GM21515 (cell line): ENCODE measurements at regions not wholly inside any gene's neighbourhood (a gene's known extent, or its start where the extent isn't known, plus 50 kb on each side); places are given as distances from the start of the nearest gene placed in this dataset.
"Not testable (repeated sequence)": the region's sequence is repeated elsewhere in the genome, so short reads cannot be mapped to it uniquely, and the experiment has no call there.

ENCODE experiments used
- ATAC-seq: cut with Tn5 transposase; IDR thresholded peaks from one replicate; pipeline ENCODE4 v1.9.1; 2021; ENCODE audit not compliant: unreplicated experiment

DNA sequence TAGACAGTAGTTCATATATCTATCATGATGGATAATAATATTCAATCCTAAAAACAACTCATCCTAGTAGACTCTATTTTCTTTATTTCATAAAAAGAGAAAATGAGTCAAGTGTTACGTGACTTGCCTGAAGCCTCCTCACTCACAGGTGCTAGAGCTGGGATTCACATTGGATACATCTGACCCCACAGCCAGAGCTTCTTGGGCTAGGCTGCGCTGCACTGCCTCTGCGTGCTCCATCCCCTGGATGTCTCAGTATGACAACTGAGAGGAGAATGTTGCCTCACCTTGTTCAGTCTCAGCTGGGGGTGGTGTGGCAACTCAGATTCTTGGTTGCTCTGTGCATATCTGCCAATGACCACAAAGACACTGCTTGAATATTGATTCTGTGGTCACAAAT, 286.6 kb downstream of the LIG4 start:
- ATAC-seq: no peak

- ATAC-seq: no peak
Measured at GRCh38 chr13:107927557-107927956, 287.8 kb downstream of the LIG4 start.

DNA sequence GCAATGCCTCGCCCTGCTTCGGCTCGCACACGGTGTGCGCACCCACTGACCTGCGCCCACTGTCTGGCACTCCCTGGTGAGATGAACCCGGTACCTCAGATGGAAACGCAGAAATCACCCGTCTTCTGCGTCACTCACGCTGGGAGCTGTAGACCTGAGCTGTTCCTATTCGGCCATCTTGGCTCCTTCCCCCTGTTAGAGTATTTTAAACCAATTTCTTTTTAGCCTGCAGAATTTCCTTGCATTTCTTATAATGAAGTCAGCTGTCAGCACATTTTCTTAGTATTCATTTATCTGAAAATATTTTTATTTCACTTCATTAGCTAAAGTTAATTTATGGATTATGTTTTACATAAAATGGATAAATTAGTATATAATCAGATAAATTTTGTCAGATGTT, 288.8 kb downstream of the LIG4 start:
- ATAC-seq: not testable (repeated sequence)

DNA sequence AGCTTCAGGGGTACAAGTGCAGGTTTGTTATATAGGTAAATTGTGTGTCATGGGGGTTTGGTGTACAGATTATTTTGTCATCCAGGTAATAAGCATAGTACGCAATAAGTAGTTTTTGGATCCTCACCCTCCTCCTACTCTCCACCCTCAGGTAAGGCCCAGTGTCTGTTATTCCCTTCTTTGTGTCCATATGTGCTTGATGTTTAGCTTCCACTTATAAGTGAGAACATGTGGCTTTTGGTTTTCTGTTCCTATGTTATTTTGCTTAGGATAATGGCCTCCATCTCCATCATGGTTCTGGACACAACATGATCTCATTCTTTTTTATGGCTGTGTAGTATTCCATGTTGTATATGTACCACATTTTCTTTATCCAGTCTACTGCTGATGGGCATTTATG, 298.4 kb downstream of the LIG4 start:
- not testable (repeated sequence) for ATAC-seq

- ATAC-seq: no peak
Measured at GRCh38 chr13:107912745-107913144, 302.6 kb downstream of the LIG4 start.

DNA sequence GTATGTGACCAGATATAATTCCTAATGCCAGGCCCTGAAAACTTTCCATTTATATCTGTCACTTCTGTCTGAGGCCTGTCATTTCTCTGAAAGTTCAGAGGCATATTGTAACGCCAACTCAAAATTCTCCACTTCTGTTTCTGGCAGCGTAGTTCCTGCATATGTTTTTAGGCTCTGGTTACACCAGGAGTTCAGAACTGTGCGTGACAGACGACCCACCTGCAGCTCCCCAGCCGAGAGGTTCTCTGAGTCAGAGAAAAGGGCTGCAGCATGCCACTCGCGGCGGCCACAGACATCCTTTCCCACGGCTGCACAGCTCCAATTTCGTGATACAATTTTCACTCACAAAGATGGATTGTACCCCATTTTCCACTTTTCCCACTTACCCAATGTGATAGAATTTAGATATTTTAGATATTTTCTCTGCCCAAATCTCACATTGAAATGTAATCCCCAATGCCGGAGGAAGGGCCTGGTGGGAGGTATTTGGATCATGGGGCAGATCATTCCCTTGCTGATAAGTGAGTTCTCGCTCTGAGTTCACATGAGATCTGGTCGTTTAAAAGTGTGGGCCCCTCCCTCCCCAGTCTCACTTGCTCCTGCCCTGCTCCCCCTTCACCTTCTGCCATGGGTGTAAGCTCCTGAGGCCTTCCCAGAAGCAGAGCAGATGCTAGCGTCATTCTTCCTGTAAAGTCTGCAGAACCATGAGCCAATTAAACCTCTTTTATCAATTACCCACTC, 308.1 kb downstream of the LIG4 start:
- no peak for ATAC-seq

- ATAC-seq: no peak
Measured at GRCh38 chr13:107906131-107906530, 309.2 kb downstream of the LIG4 start.

DNA sequence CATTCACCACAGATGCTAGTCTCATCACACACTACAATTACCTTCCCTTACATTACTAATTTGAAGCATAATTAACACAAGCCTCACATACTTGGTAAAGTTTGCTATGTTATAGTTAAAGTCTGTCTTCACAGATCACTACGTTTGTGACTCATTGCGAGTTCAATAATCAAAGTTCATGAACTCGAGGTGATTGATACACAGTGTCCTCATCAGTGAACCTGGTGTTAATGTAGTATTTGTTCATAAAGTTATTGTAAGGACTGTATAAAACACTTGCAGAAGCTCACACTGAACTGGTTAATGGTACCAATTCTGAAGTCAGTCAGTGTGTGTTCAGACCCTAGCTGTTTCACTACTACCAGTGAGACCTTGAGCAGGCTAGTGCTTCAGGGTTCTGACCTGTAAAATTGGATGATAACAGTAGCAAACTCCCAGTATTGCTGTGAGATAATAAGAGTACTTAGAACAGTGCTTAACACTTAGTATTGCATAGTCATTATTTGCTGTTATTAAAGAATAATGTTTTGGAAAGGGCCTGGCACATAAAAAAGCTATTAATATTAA, 313.3 kb downstream of the LIG4 start:
- no peak for ATAC-seq

GRCh38 chr13:107901230-107901629, 314.1 kb downstream of the LIG4 start:
- no peak for ATAC-seq

GRCh38 chr13:107900775-107901174, 314.6 kb downstream of the LIG4 start:
- no peak for ATAC-seq

DNA sequence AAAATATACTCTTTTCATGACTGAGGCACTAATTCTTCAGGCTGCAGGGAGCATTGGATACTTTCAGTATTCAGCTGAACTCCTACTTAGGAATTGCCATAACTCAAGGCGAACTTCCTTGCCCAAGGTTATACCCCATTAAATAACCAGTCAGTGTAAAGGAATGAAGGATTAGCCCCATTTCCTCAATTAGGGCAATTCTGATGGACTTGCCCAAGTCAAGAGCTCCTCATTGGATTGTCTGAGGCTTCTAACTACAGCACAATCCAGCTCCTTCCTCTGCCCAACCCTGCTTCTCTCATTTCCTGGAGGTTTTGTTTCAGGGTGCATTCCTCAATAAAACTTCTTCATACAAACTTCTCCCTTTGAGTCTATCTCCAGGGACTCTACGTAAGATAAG, 329.2 kb downstream of the LIG4 start:
- no peak for ATAC-seq

DNA sequence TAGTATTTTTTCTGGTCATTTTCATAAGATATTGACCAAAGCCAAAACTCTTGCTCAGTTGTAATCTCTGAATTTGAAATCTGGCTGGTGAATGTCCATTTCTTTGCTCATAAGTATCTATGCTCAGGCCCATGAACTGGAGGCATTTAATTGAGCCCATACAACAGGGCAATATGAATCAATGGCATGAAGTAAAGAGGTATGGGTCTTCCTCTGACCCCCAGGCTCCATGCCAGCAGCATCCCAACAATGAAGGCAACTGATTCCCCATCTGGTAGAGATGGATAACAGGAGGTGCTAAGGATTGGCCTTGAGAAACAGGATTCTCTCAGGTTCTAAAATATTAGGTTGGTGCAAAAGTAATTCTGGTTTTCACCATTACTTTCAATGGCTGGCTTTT, 330.8 kb downstream of the LIG4 start:
- no peak for ATAC-seq

- ATAC-seq: no peak
Measured at GRCh38 chr13:107883561-107884175, 331.7 kb downstream of the LIG4 start.

GRCh38 chr13:107882708-107883560, 332.4 kb downstream of the LIG4 start:
- no peak for ATAC-seq

DNA sequence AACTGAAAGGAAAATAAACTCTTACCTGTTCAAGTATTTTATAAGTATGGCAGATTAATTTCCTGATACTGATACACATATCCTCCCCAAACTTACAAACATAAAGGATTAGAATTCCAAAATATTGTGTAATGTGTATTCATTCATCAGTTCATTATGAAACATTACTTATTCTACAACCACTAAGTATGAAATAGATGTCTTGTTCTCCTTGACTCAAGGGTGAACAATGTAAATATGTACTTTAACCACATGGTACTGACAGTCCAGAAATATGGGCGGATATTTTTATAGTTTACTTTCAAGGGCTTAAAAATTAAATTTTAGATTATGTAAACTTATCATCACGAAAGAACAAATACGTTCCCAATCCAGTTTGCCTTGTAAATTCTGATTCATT, 334.0 kb downstream of the LIG4 start:
- no peak for ATAC-seq

- no peak for ATAC-seq
Measured at GRCh38 chr13:107874456-107874855, 340.9 kb downstream of the LIG4 start.

GRCh38 chr13:107873926-107874325, 341.4 kb downstream of the LIG4 start:
- ATAC-seq: no peak

DNA sequence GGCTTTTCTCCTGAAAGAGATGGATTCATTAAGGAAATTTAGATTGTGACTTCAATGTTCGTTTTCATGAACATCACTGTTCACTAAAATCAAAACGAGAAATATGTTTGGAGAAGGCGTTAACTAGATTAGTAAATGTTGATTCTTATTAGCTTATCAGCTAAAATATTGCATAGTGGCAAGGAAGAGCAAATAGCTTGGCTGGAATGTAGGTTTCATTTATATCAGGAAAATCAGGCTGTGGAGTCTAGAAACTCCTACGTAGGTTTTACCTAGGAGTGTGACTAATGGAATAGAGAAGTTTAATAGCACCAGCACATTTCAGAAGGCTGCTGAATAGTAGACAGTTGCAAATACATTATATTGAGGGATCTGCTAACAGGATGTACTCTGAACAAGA, 344.9 kb downstream of the LIG4 start:
- no peak for ATAC-seq

DNA sequence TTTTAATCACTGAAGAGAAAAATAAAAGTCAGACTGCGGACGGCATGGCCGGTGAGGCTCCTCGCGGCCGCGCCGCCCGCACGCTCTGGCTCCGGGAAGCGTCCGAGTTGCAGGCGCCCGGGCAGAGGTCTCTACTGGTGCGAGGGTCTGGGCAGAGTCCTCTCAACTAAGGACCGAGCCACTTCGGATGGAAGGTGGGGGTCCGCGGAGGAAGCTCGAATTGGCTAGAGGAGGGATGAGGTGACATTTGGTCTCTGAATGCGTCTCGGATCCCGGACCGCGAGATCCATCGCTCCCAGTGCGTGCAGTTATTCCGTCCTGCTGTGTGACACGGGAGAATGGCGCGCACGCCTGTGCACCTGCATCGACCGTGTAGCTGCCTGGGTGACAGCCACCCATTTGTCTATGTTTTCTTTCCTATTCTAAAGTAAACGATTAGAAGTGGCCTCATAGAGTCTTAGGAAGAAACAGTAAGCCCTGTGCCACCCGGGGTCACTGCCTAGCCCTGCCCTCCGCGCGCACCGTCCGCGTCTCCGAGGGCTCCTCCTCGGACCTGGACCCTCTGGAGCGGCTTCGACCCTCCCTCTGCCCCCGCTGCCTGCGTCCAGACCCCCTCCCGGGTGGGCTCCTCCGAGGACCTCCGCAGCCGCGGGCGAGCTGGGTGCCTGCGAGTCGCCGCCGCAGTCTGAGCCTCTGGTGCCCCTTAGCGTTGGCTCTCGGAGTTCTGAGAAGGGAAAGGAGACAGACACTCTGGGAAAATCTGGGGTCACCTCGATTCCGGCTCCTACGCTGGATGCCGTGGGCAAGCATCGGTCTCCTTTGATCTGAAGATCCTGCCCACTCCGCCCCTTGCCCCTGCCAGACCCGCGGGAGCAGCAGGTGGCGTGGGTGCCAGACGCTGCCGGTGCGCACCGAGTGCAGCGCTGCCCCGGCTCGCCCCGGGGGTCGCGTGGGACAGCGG, 347.4 kb downstream of the LIG4 start:
- ATAC-seq: no peak

GRCh38 chr13:107866941-107867623, 348.3 kb downstream of the LIG4 start:
- no peak for ATAC-seq
